ENCODE measurements at regions not wholly inside any gene's neighbourhood (a gene's known extent, or its start where the extent isn't known, plus 50 kb on each side); places are given as distances from the start of the nearest gene placed in this dataset.

- TF ChIP-seq CTCF (IDR thresholded peaks at IDR 0.05) (no peak), POLR2AphosphoS5 (IDR thresholded peaks at IDR 0.05; ENCODE audit: insufficient read depth in 1 of 2, low read depth in 1 of 2) (no peak)
Measured at GRCh38 chr12:92384571-92384970, 238.9 kb upstream of the BTG1 start.
